ENCODE measurements at regions not wholly inside any gene's neighbourhood (a gene's known extent, or its start where the extent isn't known, plus 50 kb on each side); places are given as distances from the start of the nearest gene placed in this dataset.

DNA sequence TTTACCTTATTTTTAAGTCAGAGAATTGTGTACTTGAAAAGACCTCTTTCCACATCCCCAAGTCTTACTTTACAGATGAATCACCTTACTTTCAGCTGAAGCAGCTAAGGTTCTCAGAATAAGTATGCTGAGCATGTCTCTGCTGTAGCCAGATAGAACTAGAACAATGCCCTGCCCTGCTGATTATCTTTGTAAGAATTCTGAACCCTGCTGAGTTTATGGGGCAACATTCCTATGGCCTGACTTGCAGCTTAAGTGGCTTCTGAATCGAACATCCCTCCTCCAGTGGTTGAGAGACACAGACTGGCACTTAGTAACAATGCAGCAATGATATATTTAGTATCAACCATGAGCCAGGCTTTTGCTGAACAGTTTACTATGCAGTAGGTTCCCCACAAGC is 592.0 kb upstream of the WWC1 start:
- no CpG with 5 or more reads among the region's 1 CpG for WGBS (ENCODE audit: insufficient coverage, insufficient read length)
- Histone ChIP-seq H3K27me3 (ENCODE audit: control insufficient read depth, insufficient read depth, low read length) (no peaks in the 10 kb centered on the region), H3K9me3 (ENCODE audit: control insufficient read depth, insufficient read depth, low read length) (no peaks in the 10 kb centered on the region), H3K4me3 (ENCODE audit: low read length) (no peak overlapping the region), H3K36me3 (ENCODE audit: control insufficient read depth, insufficient read depth, low read length) (no peaks in the 10 kb centered on the region), H3K27ac (ENCODE audit: low read length) (no peak overlapping the region), H3K4me1 (ENCODE audit: control insufficient read depth, insufficient read depth, low read length) (no peaks in the 10 kb centered on the region)
- peak; percentile 84 for DNase-seq (ENCODE audit: low read depth, low spot score)

DNA sequence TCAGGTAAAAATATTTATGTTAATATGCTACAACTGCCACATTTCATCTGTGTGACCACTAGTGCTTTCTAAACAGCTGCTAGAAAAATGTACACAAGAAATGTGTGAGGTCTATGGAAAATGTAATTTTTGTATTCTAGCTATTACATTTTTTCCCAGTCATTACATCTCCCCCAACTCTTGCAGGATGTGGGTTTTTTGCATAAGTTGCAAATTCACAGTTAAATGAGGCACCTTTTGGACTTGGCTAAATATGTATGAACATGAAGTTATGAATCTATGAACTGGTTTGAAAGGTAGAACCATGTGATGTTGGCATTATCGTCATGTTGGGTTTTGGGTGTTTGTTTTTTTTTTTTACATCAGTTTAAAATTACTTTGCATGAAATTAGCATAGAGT is 590.4 kb upstream of the WWC1 start:
- Histone ChIP-seq H3K27me3 (ENCODE audit: control insufficient read depth, insufficient read depth, low read length) (no peaks in the 10 kb centered on the region), H3K4me1 (ENCODE audit: control insufficient read depth, insufficient read depth, low read length) (no peaks in the 10 kb centered on the region), H3K36me3 (ENCODE audit: control insufficient read depth, insufficient read depth, low read length) (no peaks in the 10 kb centered on the region), H3K27ac (ENCODE audit: low read length) (no peak overlapping the region), H3K4me3 (ENCODE audit: low read length) (no peak overlapping the region), H3K9me3 (ENCODE audit: control insufficient read depth, insufficient read depth, low read length) (no peaks in the 10 kb centered on the region)
- no peak for DNase-seq (ENCODE audit: low read depth, low spot score)
- no CpG with 5 or more reads among the region's 1 CpG for WGBS (ENCODE audit: insufficient coverage, insufficient read length)

DNA sequence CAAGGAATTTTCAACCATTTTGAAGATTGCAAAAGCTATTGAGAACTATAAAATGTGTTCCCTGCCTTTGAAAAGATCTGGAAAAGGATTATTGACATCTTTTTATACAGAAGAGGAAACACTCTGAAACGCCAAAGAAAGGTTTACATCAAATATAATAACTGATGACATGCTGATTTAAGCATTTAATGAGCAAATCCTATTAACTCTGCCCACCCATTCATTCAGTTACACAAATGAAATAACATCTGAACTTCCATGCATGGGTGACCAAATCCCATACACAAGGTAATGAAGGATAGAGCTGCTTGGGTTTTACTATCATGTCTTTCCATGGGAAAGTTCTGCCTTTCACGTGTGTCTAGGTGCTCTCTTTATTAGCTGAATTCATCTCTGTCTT is 589.4 kb upstream of the WWC1 start:
- Histone ChIP-seq H3K4me1 (ENCODE audit: control insufficient read depth, insufficient read depth, low read length) (no peaks in the 10 kb centered on the region), H3K27ac (ENCODE audit: low read length) (no peak overlapping the region), H3K9me3 (ENCODE audit: control insufficient read depth, insufficient read depth, low read length) (no peaks in the 10 kb centered on the region), H3K36me3 (ENCODE audit: control insufficient read depth, insufficient read depth, low read length) (no peaks in the 10 kb centered on the region), H3K4me3 (ENCODE audit: low read length) (no peak overlapping the region), H3K27me3 (ENCODE audit: control insufficient read depth, insufficient read depth, low read length) (no peaks in the 10 kb centered on the region)
- WGBS (ENCODE audit: insufficient coverage, insufficient read length): no CpG with 5 or more reads among the region's 2 CpGs
- DNase-seq (ENCODE audit: low read depth, low spot score): no peak

GRCh38 chr5:167708449-167708848 is 583.0 kb upstream of the WWC1 start:
- no peaks in the 10 kb centered on the region for H3K27me3 ChIP-seq (ENCODE audit: control insufficient read depth, insufficient read depth, low read length)
- H3K4me1 ChIP-seq (ENCODE audit: control insufficient read depth, insufficient read depth, low read length): no peaks in the 10 kb centered on the region
- H3K27ac ChIP-seq (ENCODE audit: low read length): no peak overlapping the region
- H3K4me3 ChIP-seq (ENCODE audit: low read length): no peak overlapping the region
- H3K36me3 ChIP-seq (ENCODE audit: control insufficient read depth, insufficient read depth, low read length): no peaks in the 10 kb centered on the region
- no peaks in the 10 kb centered on the region for H3K9me3 ChIP-seq (ENCODE audit: control insufficient read depth, insufficient read depth, low read length)
- WGBS (ENCODE audit: insufficient coverage, insufficient read length): no CpG with 5 or more reads among the region's 3 CpGs
- no peak for DNase-seq (ENCODE audit: low read depth, low spot score)

GRCh38 chr5:167709625-167710024 is 581.8 kb upstream of the WWC1 start:
- Histone ChIP-seq H3K9me3 (ENCODE audit: control insufficient read depth, insufficient read depth, low read length) (no peaks in the 10 kb centered on the region), H3K27ac (ENCODE audit: low read length) (no peak overlapping the region), H3K4me1 (ENCODE audit: control insufficient read depth, insufficient read depth, low read length) (no peaks in the 10 kb centered on the region), H3K4me3 (ENCODE audit: low read length) (no peak overlapping the region), H3K27me3 (ENCODE audit: control insufficient read depth, insufficient read depth, low read length) (no peaks in the 10 kb centered on the region), H3K36me3 (ENCODE audit: control insufficient read depth, insufficient read depth, low read length) (no peaks in the 10 kb centered on the region)
- no CpG with 5 or more reads among the region's 4 CpGs for WGBS (ENCODE audit: insufficient coverage, insufficient read length)
- no peak for DNase-seq (ENCODE audit: low read depth, low spot score)

DNA sequence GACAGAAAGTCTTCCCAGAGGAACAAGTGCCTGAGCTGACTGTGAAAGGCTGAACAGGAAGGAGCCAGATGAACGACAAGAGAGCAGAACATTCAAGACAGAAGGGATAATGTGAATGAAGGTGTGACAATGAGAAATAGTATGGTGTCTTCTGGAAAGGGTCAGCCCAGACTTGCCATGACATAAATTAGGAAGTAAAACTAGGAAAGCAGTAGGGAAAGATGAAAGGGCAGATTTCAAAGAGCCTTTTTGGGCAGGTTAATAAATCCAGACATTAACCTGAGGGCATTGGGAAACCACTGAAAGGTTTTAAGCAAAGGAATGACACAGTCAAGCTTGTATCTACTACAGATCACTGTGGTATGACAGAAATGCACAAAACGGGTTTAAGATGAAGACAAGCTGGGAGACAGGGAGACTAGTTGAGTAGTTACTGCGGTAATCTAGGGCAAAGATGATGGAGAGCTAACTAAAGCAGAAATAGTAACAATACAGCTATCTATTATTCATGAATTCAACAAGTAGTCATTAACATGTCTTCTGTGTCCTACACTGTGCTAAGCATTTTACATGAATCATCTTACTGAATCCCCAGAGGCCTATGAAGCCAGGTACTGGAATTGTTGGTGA is 580.9 kb upstream of the WWC1 start:
- no peak for DNase-seq (ENCODE audit: low read depth, low spot score)
- H3K27ac ChIP-seq (ENCODE audit: low read length): no peak overlapping the region
- no peak overlapping the region for H3K4me3 ChIP-seq (ENCODE audit: low read length)
- no peaks in the 10 kb centered on the region for H3K27me3 ChIP-seq (ENCODE audit: control insufficient read depth, insufficient read depth, low read length)
- H3K9me3 ChIP-seq (ENCODE audit: control insufficient read depth, insufficient read depth, low read length): no peaks in the 10 kb centered on the region
- no CpG with 5 or more reads among the region's 3 CpGs for WGBS (ENCODE audit: insufficient coverage, insufficient read length)
- no peaks in the 10 kb centered on the region for H3K4me1 ChIP-seq (ENCODE audit: control insufficient read depth, insufficient read depth, low read length)
- H3K36me3 ChIP-seq (ENCODE audit: control insufficient read depth, insufficient read depth, low read length): no peaks in the 10 kb centered on the region

GRCh38 chr5:167712986-167713585 is 578.4 kb upstream of the WWC1 start:
- Histone ChIP-seq H3K27ac (ENCODE audit: low read length) (no peak overlapping the region), H3K36me3 (ENCODE audit: control insufficient read depth, insufficient read depth, low read length) (no peaks in the 10 kb centered on the region), H3K4me1 (ENCODE audit: control insufficient read depth, insufficient read depth, low read length) (no peaks in the 10 kb centered on the region), H3K9me3 (ENCODE audit: control insufficient read depth, insufficient read depth, low read length) (no peaks in the 10 kb centered on the region), H3K27me3 (ENCODE audit: control insufficient read depth, insufficient read depth, low read length) (no peaks in the 10 kb centered on the region), H3K4me3 (ENCODE audit: low read length) (no peak overlapping the region)
- WGBS (ENCODE audit: insufficient coverage, insufficient read length): no CpG with 5 or more reads among the region's 7 CpGs
- no peak for DNase-seq (ENCODE audit: low read depth, low spot score)

GRCh38 chr5:167713896-167714295 is 577.5 kb upstream of the WWC1 start:
- no peaks in the 10 kb centered on the region for H3K4me1 ChIP-seq (ENCODE audit: control insufficient read depth, insufficient read depth, low read length)
- H3K4me3 ChIP-seq (ENCODE audit: low read length): no peak overlapping the region
- DNase-seq (ENCODE audit: low read depth, low spot score): no peak
- no peaks in the 10 kb centered on the region for H3K27me3 ChIP-seq (ENCODE audit: control insufficient read depth, insufficient read depth, low read length)
- H3K27ac ChIP-seq (ENCODE audit: low read length): no peak overlapping the region
- H3K9me3 ChIP-seq (ENCODE audit: control insufficient read depth, insufficient read depth, low read length): no peaks in the 10 kb centered on the region
- no CpG with 5 or more reads among the region's 1 CpG for WGBS (ENCODE audit: insufficient coverage, insufficient read length)
- H3K36me3 ChIP-seq (ENCODE audit: control insufficient read depth, insufficient read depth, low read length): no peaks in the 10 kb centered on the region

DNA sequence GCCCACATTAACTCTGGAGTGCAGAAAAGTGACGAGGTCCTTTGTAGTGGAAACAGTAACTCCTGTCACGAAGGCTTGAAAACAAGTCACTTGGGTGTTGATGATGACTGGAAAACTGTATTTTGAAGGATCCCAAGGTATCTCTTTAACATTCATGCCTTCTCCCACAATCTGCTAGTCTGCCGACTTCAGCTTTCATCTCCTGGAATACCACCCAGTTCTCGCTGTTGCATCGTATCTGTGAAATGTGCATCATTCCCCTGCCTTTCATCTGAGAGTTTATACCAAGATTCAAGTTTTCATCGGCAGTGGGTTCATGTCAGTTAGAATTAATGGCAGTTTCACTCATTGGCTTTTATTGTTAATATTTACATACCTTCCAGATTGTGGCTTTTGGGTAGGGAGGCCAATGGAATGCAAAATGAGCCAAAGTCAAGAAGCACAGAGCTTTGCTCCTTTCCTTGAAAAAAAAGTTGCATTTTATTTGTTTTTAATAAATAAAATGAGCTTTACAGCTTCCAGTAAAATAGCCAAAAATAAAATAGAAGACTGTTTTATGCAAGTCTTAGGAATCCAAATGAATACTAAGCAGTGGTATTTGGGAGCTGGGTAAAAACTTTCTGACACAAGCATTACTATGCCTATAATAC is 575.2 kb upstream of the WWC1 start:
- Histone ChIP-seq H3K36me3 (ENCODE audit: control insufficient read depth, insufficient read depth, low read length) (no peaks in the 10 kb centered on the region), H3K9me3 (ENCODE audit: control insufficient read depth, insufficient read depth, low read length) (no peaks in the 10 kb centered on the region), H3K4me3 (ENCODE audit: low read length) (no peak overlapping the region), H3K27me3 (ENCODE audit: control insufficient read depth, insufficient read depth, low read length) (no peaks in the 10 kb centered on the region), H3K27ac (ENCODE audit: low read length) (no peak overlapping the region), H3K4me1 (ENCODE audit: control insufficient read depth, insufficient read depth, low read length) (no peaks in the 10 kb centered on the region)
- no peak for DNase-seq (ENCODE audit: low read depth, low spot score)
- no CpG with 5 or more reads among the region's 6 CpGs for WGBS (ENCODE audit: insufficient coverage, insufficient read length)

- Histone ChIP-seq H3K9me3 (ENCODE audit: control insufficient read depth, insufficient read depth, low read length) (no peaks in the 10 kb centered on the region), H3K36me3 (ENCODE audit: control insufficient read depth, insufficient read depth, low read length) (no peaks in the 10 kb centered on the region), H3K4me3 (ENCODE audit: low read length) (no peak overlapping the region), H3K4me1 (ENCODE audit: control insufficient read depth, insufficient read depth, low read length) (no peaks in the 10 kb centered on the region), H3K27me3 (ENCODE audit: control insufficient read depth, insufficient read depth, low read length) (no peaks in the 10 kb centered on the region), H3K27ac (ENCODE audit: low read length) (no peak overlapping the region)
- WGBS (ENCODE audit: insufficient coverage, insufficient read length): no CpG with 5 or more reads among the region's 3 CpGs
- DNase-seq (ENCODE audit: low read depth, low spot score): no peak
These were observed 571.2 kb upstream of the WWC1 start for GRCh38 chr5:167720259-167720658.
